22Rv1 (cell line): ENCODE measurements at regions not wholly inside any gene's neighbourhood (a gene's known extent, or its start where the extent isn't known, plus 50 kb on each side); places are given as distances from the start of the nearest gene placed in this dataset.

Experiments
- CTCF ChIP-seq: fragments of 450-650 bp; IDR thresholded peaks from 2 replicates; pipeline ENCODE4 v1.5.1; 2017; ENCODE audit warnings: mild to moderate bottlenecking
- ZFX ChIP-seq: fragments of 450-650 bp; IDR thresholded peaks from 2 replicates; pipeline ENCODE4 v1.6.1; 2017; ENCODE audit warnings: antibody characterized with exemption, borderline replicate concordance

GRCh38 chr5:129163810-129164378 is 69.3 kb downstream of the ISOC1 start:
- TF ChIP-seq CTCF = no peak
- TF ChIP-seq ZFX = no peak
